CD14-positive monocyte (primary cell): ENCODE measurements at regions not wholly inside any gene's neighbourhood (a gene's known extent, or its start where the extent isn't known, plus 50 kb on each side); places are given as distances from the start of the nearest gene placed in this dataset.

Experiments used
- DNase-seq, 3 donors: peaks; one replicate each; pipeline ENCODE4 v3.0.0-alpha.2; 2011 to 2022
- H2AFZ ChIP-seq: 2 replicates; pipeline ENCODE4 v1.6.0; 2012; ENCODE audit warnings: mild to moderate bottlenecking, low read depth, low read length, inconsistent platforms; ENCODE audit not compliant: insufficient read depth, poor library complexity, severe bottlenecking
- H3K27ac ChIP-seq, 2 donors: 1 replicate in 1 of 2; 2 replicates in 1 of 2; pipeline ENCODE4 v1.5.1; 2012 to 2013; ENCODE audit warnings: low read length in 2 of 2, control low read depth in 1 of 2, inconsistent platforms in 1 of 2, low read depth in 1 of 2, mild to moderate bottlenecking in 1 of 2
- H3K27me3 ChIP-seq, 2 donors: one replicate each; pipeline versions ENCODE4 v1.6.0 to v1.6.1; 2011 to 2013; ENCODE audit warnings: low read length in 2 of 2; ENCODE audit not compliant: control insufficient read depth in 2 of 2, insufficient read depth in 2 of 2
- H3K36me3 ChIP-seq, 2 donors: replicated peaks in 1 of 2; 1 replicate in 1 of 2; 2 replicates in 1 of 2; pipeline versions ENCODE4 v1.5.1 to v1.6.1; 2012 to 2013; ENCODE audit warnings: low read length in 2 of 2, control low read depth in 1 of 2, inconsistent platforms in 1 of 2, mild to moderate bottlenecking in 1 of 2; ENCODE audit not compliant: insufficient read depth in 2 of 2, control insufficient read depth in 1 of 2
- H3K4me1 ChIP-seq, 2 donors: 1 replicate in 1 of 2; 2 replicates in 1 of 2; pipeline versions ENCODE4 v1.5.1 to v1.6.1; 2012 to 2013; ENCODE audit warnings: low read length in 2 of 2, control low read depth in 1 of 2, inconsistent platforms in 1 of 2, mild to moderate bottlenecking in 1 of 2, moderate library complexity in 1 of 2; ENCODE audit not compliant: insufficient read depth in 2 of 2, control insufficient read depth in 1 of 2
- H3K4me2 ChIP-seq: replicated peaks from 2 replicates; pipeline ENCODE3; 2012; ENCODE audit warnings: low read length, moderate library complexity, mild to moderate bottlenecking; ENCODE audit not compliant: poor library complexity, severe bottlenecking; ENCODE audit errors: extremely low read depth
- H3K4me3 ChIP-seq, 3 experiments: fragments of 200-600 bp in 1 of 3; sonication (generic) in 1 of 3; replicated peaks in 1 of 3; 1 replicate in 2 of 3; 2 replicates in 1 of 3; pipeline ENCODE4 v1.5.1; 2011 to 2013; ENCODE audit warnings: low read length in 3 of 3, mild to moderate bottlenecking in 3 of 3, control low read depth in 2 of 3, low read depth in 2 of 3, inconsistent platforms in 1 of 3, moderate library complexity in 1 of 3
- H3K79me2 ChIP-seq: 2 replicates; pipeline ENCODE4 v1.6.0; 2012; ENCODE audit warnings: mild to moderate bottlenecking, control low read depth, inconsistent platforms, low read length, moderate library complexity; ENCODE audit not compliant: insufficient read depth
- H3K9ac ChIP-seq: 2 replicates; pipeline ENCODE4 v1.6.0; 2017; ENCODE audit warnings: low read length, mild to moderate bottlenecking; ENCODE audit not compliant: insufficient read depth, poor library complexity, severe bottlenecking
- H3K9me3 ChIP-seq, 2 donors: replicated peaks in 1 of 2; 1 replicate in 1 of 2; 2 replicates in 1 of 2; pipeline versions ENCODE4 v1.5.1 to v1.6.1; 2012 to 2013; ENCODE audit warnings: low read length in 2 of 2, control low read depth in 1 of 2; ENCODE audit not compliant: control insufficient read depth in 1 of 2, insufficient read depth in 1 of 2
- H4K20me1 ChIP-seq: 2 replicates; pipeline ENCODE4 v1.6.0; 2012; ENCODE audit warnings: mild to moderate bottlenecking, low read length, control low read depth, moderate library complexity; ENCODE audit not compliant: insufficient read depth
- H3K27ac Mint-ChIP-seq, 7 donors: one replicate each; pipeline ENCODE4 v1.8.0; 2020; ENCODE audit warnings: mild to moderate bottlenecking in 7 of 7, mixed read lengths in 7 of 7, moderate library complexity in 6 of 7, inconsistent platforms in 2 of 7
- H3K27me3 Mint-ChIP-seq, 3 donors: one replicate each; pipeline ENCODE4 v1.8.0; 2021 to 2022; ENCODE audit warnings: low read depth in 3 of 3, mild to moderate bottlenecking in 3 of 3, mixed read lengths in 3 of 3, moderate library complexity in 3 of 3, inconsistent platforms in 1 of 3
- H3K36me3 Mint-ChIP-seq, 2 donors: one replicate each; pipeline ENCODE4 v1.8.0; 2020; ENCODE audit warnings: mixed read lengths in 2 of 2, inconsistent platforms in 1 of 2, mild to moderate bottlenecking in 1 of 2
- H3K4me1 Mint-ChIP-seq: one replicate; pipeline ENCODE4 v1.8.0; 2020; ENCODE audit warnings: mild to moderate bottlenecking, mixed read lengths
- H3K4me3 Mint-ChIP-seq, 2 donors: one replicate each; pipeline ENCODE4 v1.8.0; 2020; ENCODE audit warnings: mild to moderate bottlenecking in 2 of 2, mixed read lengths in 2 of 2, moderate library complexity in 1 of 2
- H3K9me3 Mint-ChIP-seq, 7 donors: one replicate each; pipeline ENCODE4 v1.8.0; 2020 to 2022; ENCODE audit warnings: mixed read lengths in 7 of 7, mild to moderate bottlenecking in 6 of 7, moderate library complexity in 6 of 7, inconsistent platforms in 2 of 7
- WGBS: methylation state at CpG from one replicate; pipeline ENCODE4 v1.1.5; 2013; ENCODE audit warnings: missing lambda C conversion rate; ENCODE audit not compliant: insufficient coverage; 5-methylcytosine and 5-hydroxymethylcytosine counted together
- intact Hi-C, 2 donors: fragments of 100-400 bp; cut with micrococcal nuclease; formaldehyde crosslinking; loops; one replicate each; pipeline versions ENCODE4 v1.15.0 to v1.15.1; 2023
- TF ChIP-seq, protein P1 (sequence below): fragments of 200-600 bp; IDR thresholded peaks from one replicate; pipeline ENCODE4 v1.8.0; 2022; ENCODE audit warnings: antibody characterized with exemption, mild to moderate bottlenecking

DNA sequence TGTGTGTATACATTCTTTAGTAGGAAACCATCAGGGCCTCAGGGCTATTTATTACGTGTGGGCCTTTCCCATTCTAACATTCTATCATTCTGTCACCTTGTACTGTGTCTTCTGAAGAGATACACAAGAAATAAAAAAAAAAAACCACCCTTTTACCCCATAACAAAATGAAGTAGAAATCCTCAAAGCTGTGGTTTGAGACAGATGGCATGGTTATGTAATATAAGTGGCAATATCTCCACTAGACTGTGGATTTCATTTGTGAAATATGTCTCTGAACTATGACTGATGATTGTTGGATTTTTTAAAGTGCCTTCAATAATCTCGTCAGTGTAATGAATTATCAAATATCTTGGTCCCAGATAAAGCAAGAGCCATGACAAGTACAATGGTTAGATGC, 150.0 kb upstream of the BLID start:
- no peaks in the 10 kb centered on the region for H3K79me2 ChIP-seq
- Mint-ChIP-seq H3K27ac (no peak overlapping the region), H3K36me3 (no peaks in the 10 kb centered on the region), H3K4me1 (peaks cover 24% of the 10 kb centered on the region), H3K4me3 (no peak overlapping the region), H3K9me3 (peaks cover 0 to 2% (median 0%) of the 10 kb centered on the region in 7 donors), H3K27me3 (no peaks in the 10 kb centered on the region)
- no peak overlapping the region for H3K9ac ChIP-seq
- H3K27me3 ChIP-seq = no peaks in the 10 kb centered on the region
- TF ChIP-seq, protein P1, sequence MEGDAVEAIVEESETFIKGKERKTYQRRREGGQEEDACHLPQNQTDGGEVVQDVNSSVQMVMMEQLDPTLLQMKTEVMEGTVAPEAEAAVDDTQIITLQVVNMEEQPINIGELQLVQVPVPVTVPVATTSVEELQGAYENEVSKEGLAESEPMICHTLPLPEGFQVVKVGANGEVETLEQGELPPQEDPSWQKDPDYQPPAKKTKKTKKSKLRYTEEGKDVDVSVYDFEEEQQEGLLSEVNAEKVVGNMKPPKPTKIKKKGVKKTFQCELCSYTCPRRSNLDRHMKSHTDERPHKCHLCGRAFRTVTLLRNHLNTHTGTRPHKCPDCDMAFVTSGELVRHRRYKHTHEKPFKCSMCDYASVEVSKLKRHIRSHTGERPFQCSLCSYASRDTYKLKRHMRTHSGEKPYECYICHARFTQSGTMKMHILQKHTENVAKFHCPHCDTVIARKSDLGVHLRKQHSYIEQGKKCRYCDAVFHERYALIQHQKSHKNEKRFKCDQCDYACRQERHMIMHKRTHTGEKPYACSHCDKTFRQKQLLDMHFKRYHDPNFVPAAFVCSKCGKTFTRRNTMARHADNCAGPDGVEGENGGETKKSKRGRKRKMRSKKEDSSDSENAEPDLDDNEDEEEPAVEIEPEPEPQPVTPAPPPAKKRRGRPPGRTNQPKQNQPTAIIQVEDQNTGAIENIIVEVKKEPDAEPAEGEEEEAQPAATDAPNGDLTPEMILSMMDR = no peak
- H3K27ac ChIP-seq = no peak overlapping the region
- H3K4me2 ChIP-seq = no peak overlapping the region
- no peaks in the 10 kb centered on the region for H4K20me1 ChIP-seq
- no peak overlapping the region for H3K4me3 ChIP-seq
- H3K4me1 ChIP-seq = peaks cover 6 to 11% of the 10 kb centered on the region in 2 donors
- H2AFZ ChIP-seq = no peak overlapping the region
- no CpG with 5 or more reads among the region's 2 CpGs for WGBS
- no peaks in the 10 kb centered on the region for H3K36me3 ChIP-seq
- intact Hi-C loops = no loop called here
- no peaks in the 10 kb centered on the region for H3K9me3 ChIP-seq
- no peak for DNase-seq

DNA sequence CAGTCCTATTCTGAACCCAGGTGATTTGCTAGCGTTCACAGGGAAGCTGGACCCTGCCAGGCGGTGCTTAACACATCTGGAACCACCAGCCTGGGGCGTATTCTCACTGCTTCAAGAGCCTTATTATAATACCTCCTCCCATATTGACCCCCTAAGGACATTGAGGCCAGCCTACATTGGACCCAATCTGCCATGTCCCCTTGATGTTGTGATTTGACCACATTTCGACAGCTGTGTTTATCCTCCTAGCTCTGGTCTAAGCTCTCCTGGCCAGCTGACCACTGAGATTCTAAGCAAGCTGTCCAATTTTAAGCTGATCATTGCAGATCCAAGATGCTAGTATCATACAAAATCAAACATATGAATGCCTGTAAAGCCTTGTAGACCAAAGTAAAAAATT, 148.1 kb upstream of the BLID start:
- TF ChIP-seq, protein P1 = no peak
- H3K36me3 ChIP-seq = no peaks in the 10 kb centered on the region
- H3K27me3 ChIP-seq = no peaks in the 10 kb centered on the region
- 100% methylated on average over 1 of the region's 4 CpGs for WGBS
- no peak overlapping the region for H3K27ac ChIP-seq
- no peak overlapping the region for H3K4me2 ChIP-seq
- no peaks in the 10 kb centered on the region for H4K20me1 ChIP-seq
- peaks cover 13 to 19% of the 10 kb centered on the region in 2 donors for H3K4me1 ChIP-seq
- intact Hi-C loops = no loop called here
- Mint-ChIP-seq H3K27ac (no peak overlapping the region), H3K36me3 (no peaks in the 10 kb centered on the region), H3K27me3 (no peaks in the 10 kb centered on the region), H3K4me1 (peaks cover 35% of the 10 kb centered on the region), H3K9me3 (peaks cover 0 to 2% (median 0%) of the 10 kb centered on the region in 7 donors), H3K4me3 (no peak overlapping the region)
- H3K4me3 ChIP-seq = no peak overlapping the region
- no peaks in the 10 kb centered on the region for H3K79me2 ChIP-seq
- H3K9ac ChIP-seq = no peak overlapping the region
- no peak overlapping the region for H2AFZ ChIP-seq
- H3K9me3 ChIP-seq = no peaks in the 10 kb centered on the region
- DNase-seq = no peak
